DOHH2 (cell line): ENCODE measurements at regions not wholly inside any gene's neighbourhood (a gene's known extent, or its start where the extent isn't known, plus 50 kb on each side); places are given as distances from the start of the nearest gene placed in this dataset.

ENCODE experiments used
- H3F3A ChIP-seq: fragments of 200-600 bp; sonication (generic), shearing (Covaris generic); 2 replicates; pipeline ENCODE4 v1.6.0; 2016; ENCODE audit warnings: antibody characterized with exemption, mild to moderate bottlenecking; ENCODE audit not compliant: control insufficient read depth, insufficient read depth
- H3K27ac ChIP-seq: fragments of 200-600 bp; sonication (generic); 2 replicates; pipeline ENCODE4 v1.5.1; 2014; ENCODE audit warnings: low read depth, mild to moderate bottlenecking, low read length, moderate library complexity
- H3K27me3 ChIP-seq: fragments of 200-600 bp; sonication (generic); 2 replicates; pipeline ENCODE4 v1.6.1; 2014; ENCODE audit warnings: mild to moderate bottlenecking, low read length, mixed read lengths; ENCODE audit not compliant: control insufficient read depth
- H3K36me3 ChIP-seq: fragments of 200-600 bp; sonication (generic); 2 replicates; pipeline ENCODE4 v1.6.1; 2014; ENCODE audit warnings: mild to moderate bottlenecking, low read length, moderate library complexity, mixed read lengths; ENCODE audit not compliant: control insufficient read depth
- H3K4me1 ChIP-seq: fragments of 200-600 bp; sonication (generic); 2 replicates; pipeline ENCODE4 v1.6.1; 2014; ENCODE audit warnings: mild to moderate bottlenecking, low read length, mixed read lengths; ENCODE audit not compliant: control insufficient read depth
- H3K4me2 ChIP-seq: fragments of 200-600 bp; sonication (generic); 2 replicates; pipeline ENCODE4 v1.6.0; 2014; ENCODE audit warnings: mild to moderate bottlenecking, low read length, moderate library complexity
- H3K4me3 ChIP-seq: fragments of 200-600 bp; sonication (generic); 2 replicates; pipeline ENCODE4 v1.5.1; 2014; ENCODE audit warnings: mild to moderate bottlenecking, low read length, mixed read lengths
- H3K79me2 ChIP-seq: fragments of 200-600 bp; sonication (generic); 2 replicates; pipeline ENCODE4 v1.6.1; 2014; ENCODE audit warnings: mild to moderate bottlenecking, low read length, mixed read lengths; ENCODE audit not compliant: control insufficient read depth
- H3K9me2 ChIP-seq: fragments of 200-600 bp; sonication (generic); replicated peaks from 2 replicates; pipeline ENCODE4 v1.6.1; 2014; ENCODE audit warnings: mild to moderate bottlenecking, low read length, mixed read lengths; ENCODE audit not compliant: control insufficient read depth
- H3K9me3 ChIP-seq: fragments of 200-600 bp; sonication (generic); 2 replicates; pipeline ENCODE4 v1.6.1; 2014; ENCODE audit warnings: antibody characterized with exemption, low read length, mixed read lengths; ENCODE audit not compliant: control insufficient read depth, insufficient read depth
- H4K20me1 ChIP-seq: fragments of 200-600 bp; sonication (generic); 2 replicates; pipeline ENCODE4 v1.6.0; 2014; ENCODE audit warnings: low read depth, mild to moderate bottlenecking, antibody characterized with exemption, low read length, moderate library complexity; ENCODE audit not compliant: control insufficient read depth, insufficient read depth
- EZH2phosphoT487 ChIP-seq: fragments of 200-600 bp; sonication (generic); IDR thresholded peaks from 2 replicates; pipeline ENCODE4 v1.6.1; 2017; ENCODE audit warnings: borderline replicate concordance, mild to moderate bottlenecking, antibody characterized with exemption, low read length, moderate library complexity, mixed read lengths
- TF ChIP-seq, protein P1 (sequence below): fragments of 200-600 bp; sonication (generic); IDR thresholded peaks from one replicate; pipeline ENCODE4 v1.5.1; 2014; ENCODE audit warnings: antibody characterized with exemption, mild to moderate bottlenecking, low read depth, low read length; ENCODE audit not compliant: poor library complexity, severe bottlenecking

DNA sequence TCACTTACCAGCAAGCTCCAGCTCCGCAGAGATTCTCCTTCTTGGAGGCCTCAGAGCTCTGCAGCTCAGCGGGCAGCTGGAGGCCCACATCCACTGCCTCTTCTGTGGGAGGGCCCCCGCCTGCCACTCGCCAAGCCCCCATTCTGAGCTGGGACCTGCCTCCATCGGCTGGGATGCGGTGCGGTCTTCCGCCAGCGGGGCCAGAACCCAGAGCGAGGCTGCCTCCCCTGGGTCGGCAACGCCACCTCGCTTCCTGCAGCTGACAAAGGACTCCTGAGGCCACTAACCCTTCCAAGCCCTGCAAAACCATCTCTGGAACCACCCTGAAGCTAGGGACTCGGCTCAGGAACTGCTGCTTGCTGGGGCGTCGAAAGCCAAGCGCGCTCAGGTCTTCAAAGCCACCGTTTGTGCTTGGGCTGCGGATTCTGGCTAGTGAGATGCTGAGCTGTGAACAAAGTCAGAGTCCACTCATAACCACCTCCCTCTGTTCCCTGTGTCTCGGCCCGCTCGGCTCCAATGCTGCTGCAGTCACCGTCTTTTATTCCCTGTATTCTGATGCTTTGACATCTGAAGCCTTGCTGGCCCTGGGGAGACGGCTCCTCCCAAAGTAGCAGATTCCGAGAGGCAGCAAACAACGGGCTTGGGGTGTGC lies 174.3 kb downstream of the ENGASE start:
- H3K9me3 ChIP-seq = no peaks in the 10 kb centered on the region
- H3K4me3 ChIP-seq = no peak overlapping the region
- 0 out of 2 replicates have a peak, but pooled peaks cover 1% of the 10 kb centered on the region for H3K27me3 ChIP-seq

GRCh38 chr17:79246225-79247190 lies 171.9 kb downstream of the ENGASE start:
- no peaks in the 10 kb centered on the region for H3K9me3 ChIP-seq
- H3K4me3 ChIP-seq = no peak overlapping the region
- no peaks in the 10 kb centered on the region for H3K36me3 ChIP-seq
- H3F3A ChIP-seq = no peaks in the 10 kb centered on the region
- no peaks in the 10 kb centered on the region for H3K9me2 ChIP-seq
- no peak overlapping the region for H3K4me2 ChIP-seq
- H3K79me2 ChIP-seq = no peaks in the 10 kb centered on the region
- no peak for TF ChIP-seq EZH2phosphoT487
- no peaks in the 10 kb centered on the region for H3K4me1 ChIP-seq
- no peaks in the 10 kb centered on the region for H3K27me3 ChIP-seq
- no peaks in the 10 kb centered on the region for H4K20me1 ChIP-seq
- H3K27ac ChIP-seq = no peak overlapping the region

More for the DNA sequence above, 174.3 kb downstream of the ENGASE start:
- no peak overlapping the region for H3K4me2 ChIP-seq
- TF ChIP-seq, protein P1, sequence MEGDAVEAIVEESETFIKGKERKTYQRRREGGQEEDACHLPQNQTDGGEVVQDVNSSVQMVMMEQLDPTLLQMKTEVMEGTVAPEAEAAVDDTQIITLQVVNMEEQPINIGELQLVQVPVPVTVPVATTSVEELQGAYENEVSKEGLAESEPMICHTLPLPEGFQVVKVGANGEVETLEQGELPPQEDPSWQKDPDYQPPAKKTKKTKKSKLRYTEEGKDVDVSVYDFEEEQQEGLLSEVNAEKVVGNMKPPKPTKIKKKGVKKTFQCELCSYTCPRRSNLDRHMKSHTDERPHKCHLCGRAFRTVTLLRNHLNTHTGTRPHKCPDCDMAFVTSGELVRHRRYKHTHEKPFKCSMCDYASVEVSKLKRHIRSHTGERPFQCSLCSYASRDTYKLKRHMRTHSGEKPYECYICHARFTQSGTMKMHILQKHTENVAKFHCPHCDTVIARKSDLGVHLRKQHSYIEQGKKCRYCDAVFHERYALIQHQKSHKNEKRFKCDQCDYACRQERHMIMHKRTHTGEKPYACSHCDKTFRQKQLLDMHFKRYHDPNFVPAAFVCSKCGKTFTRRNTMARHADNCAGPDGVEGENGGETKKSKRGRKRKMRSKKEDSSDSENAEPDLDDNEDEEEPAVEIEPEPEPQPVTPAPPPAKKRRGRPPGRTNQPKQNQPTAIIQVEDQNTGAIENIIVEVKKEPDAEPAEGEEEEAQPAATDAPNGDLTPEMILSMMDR = no peak
- no peak for TF ChIP-seq EZH2phosphoT487
- H3K36me3 ChIP-seq = no peaks in the 10 kb centered on the region
- no peaks in the 10 kb centered on the region for H3F3A ChIP-seq
- no peaks in the 10 kb centered on the region for H4K20me1 ChIP-seq
- H3K4me1 ChIP-seq = no peaks in the 10 kb centered on the region
- H3K27ac ChIP-seq = no peak overlapping the region
- H3K79me2 ChIP-seq = no peaks in the 10 kb centered on the region
- no peaks in the 10 kb centered on the region for H3K9me2 ChIP-seq

- no peak overlapping the region for H3K27ac ChIP-seq
- no peaks in the 10 kb centered on the region for H3K9me3 ChIP-seq
- H3F3A ChIP-seq = no peaks in the 10 kb centered on the region
- H4K20me1 ChIP-seq = no peaks in the 10 kb centered on the region
- H3K4me2 ChIP-seq = no peak overlapping the region
- H3K4me1 ChIP-seq = no peaks in the 10 kb centered on the region
- no peaks in the 10 kb centered on the region for H3K36me3 ChIP-seq
- H3K79me2 ChIP-seq = no peaks in the 10 kb centered on the region
- TF ChIP-seq EZH2phosphoT487 = no peak
- TF ChIP-seq, protein P1 = no peak
- no peaks in the 10 kb centered on the region for H3K27me3 ChIP-seq
- no peak overlapping the region for H3K4me3 ChIP-seq
- H3K9me2 ChIP-seq = no peaks in the 10 kb centered on the region
These were observed 170.0 kb downstream of the ENGASE start for GRCh38 chr17:79244665-79245064.

GRCh38 chr17:79243996-79244395 lies 169.4 kb downstream of the ENGASE start:
- Histone ChIP-seq H3K9me2 (no peaks in the 10 kb centered on the region), H3K27ac (no peak overlapping the region), H3F3A (no peaks in the 10 kb centered on the region), H3K9me3 (no peaks in the 10 kb centered on the region), H3K4me2 (no peak overlapping the region), H3K79me2 (no peaks in the 10 kb centered on the region), H3K4me1 (no peaks in the 10 kb centered on the region), H3K4me3 (no peak overlapping the region), H3K36me3 (no peaks in the 10 kb centered on the region), H4K20me1 (no peaks in the 10 kb centered on the region), H3K27me3 (no peaks in the 10 kb centered on the region)
- no peak for TF ChIP-seq EZH2phosphoT487
